ENCODE measurements at regions not wholly inside any gene's neighbourhood (a gene's known extent, or its start where the extent isn't known, plus 50 kb on each side); places are given as distances from the start of the nearest gene placed in this dataset.

DNA sequence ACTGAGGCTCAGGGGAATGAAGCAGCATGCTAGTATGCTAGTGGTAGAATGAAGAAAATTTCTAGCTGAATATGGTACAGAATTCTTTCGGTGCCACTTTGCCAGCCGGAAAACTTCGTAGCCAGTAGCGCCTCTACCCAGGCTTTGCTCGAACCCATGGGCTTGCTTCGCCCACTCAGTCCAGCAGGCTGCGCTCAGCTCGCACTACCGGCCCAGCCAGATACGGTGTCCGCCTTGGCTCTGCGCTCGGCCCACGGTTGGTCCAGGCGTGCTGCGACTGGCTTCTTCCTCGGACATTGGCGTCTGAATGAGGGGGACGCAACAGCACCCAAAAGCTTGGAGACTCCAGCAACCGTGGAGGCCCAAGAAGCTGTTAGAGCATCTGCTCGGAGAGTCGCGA lies 372.5 kb upstream of the CDH8 start:
- H3K27me3 Mint-ChIP-seq = no peaks in the 10 kb centered on the region
- H3K4me3 ChIP-seq (ENCODE audit: low read length) = no peak overlapping the region
- CTCF ChIA-PET = no interaction called here
- POLR2A ChIA-PET = no interaction called here
- no peak overlapping the region for H3K27ac Mint-ChIP-seq
- no peaks in the 10 kb centered on the region for H3K4me1 Mint-ChIP-seq
- no peaks in the 10 kb centered on the region for H3K36me3 Mint-ChIP-seq
- H3K27ac ChIP-seq (ENCODE audit: low read depth, low read length) = no peak overlapping the region
- DNase-seq = no peak
- peaks cover 4 to 18% (median 12%) of the 10 kb centered on the region in 5 donors for H3K9me3 Mint-ChIP-seq
- H3K4me1 ChIP-seq (ENCODE audit: insufficient read depth, low read length) = no peaks in the 10 kb centered on the region
- no peaks in the 10 kb centered on the region for H3K27me3 ChIP-seq (ENCODE audit: insufficient read depth, low read length, poor library complexity, severe bottlenecking)
- H3K36me3 ChIP-seq (ENCODE audit: insufficient read depth, low read length) = no peaks in the 10 kb centered on the region
- H3K4me3 Mint-ChIP-seq = no peak overlapping the region
- H3K9me3 ChIP-seq (ENCODE audit: low read length) = no peaks in the 10 kb centered on the region

DNA sequence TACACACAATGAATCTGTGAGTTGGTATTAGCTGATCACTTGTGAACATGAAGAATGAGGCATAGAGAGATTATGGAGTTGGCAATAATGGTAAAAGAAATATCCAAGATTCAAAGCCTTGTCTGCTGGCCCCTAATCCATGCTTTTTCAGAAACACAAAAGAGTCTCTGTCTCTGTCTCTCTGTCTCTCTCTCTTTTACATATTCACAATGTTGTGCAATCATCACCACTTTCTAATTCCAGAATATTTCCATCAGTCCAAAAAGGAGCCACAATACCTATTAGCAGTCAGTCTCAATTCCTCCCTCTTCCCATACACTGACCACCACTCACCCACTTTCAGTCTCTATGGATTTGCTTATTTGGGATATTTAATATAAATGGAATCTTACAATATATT lies 370.1 kb upstream of the CDH8 start:
- Mint-ChIP-seq H3K4me3 (no peak overlapping the region), H3K27ac (no peak overlapping the region), H3K9me3 (peaks cover 7 to 26% (median 16%) of the 10 kb centered on the region in 5 donors), H3K27me3 (no peaks in the 10 kb centered on the region), H3K36me3 (no peaks in the 10 kb centered on the region), H3K4me1 (no peaks in the 10 kb centered on the region)
- Histone ChIP-seq H3K27me3 (ENCODE audit: insufficient read depth, low read length, poor library complexity, severe bottlenecking) (no peaks in the 10 kb centered on the region), H3K4me1 (ENCODE audit: insufficient read depth, low read length) (no peaks in the 10 kb centered on the region), H3K36me3 (ENCODE audit: insufficient read depth, low read length) (no peaks in the 10 kb centered on the region), H3K4me3 (ENCODE audit: low read length) (no peak overlapping the region), H3K9me3 (ENCODE audit: low read length) (no peaks in the 10 kb centered on the region), H3K27ac (ENCODE audit: low read depth, low read length) (no peak overlapping the region)
- DNase-seq = no peak
- ChIA-PET POLR2A (no interaction called here), CTCF (no interaction called here)

DNA sequence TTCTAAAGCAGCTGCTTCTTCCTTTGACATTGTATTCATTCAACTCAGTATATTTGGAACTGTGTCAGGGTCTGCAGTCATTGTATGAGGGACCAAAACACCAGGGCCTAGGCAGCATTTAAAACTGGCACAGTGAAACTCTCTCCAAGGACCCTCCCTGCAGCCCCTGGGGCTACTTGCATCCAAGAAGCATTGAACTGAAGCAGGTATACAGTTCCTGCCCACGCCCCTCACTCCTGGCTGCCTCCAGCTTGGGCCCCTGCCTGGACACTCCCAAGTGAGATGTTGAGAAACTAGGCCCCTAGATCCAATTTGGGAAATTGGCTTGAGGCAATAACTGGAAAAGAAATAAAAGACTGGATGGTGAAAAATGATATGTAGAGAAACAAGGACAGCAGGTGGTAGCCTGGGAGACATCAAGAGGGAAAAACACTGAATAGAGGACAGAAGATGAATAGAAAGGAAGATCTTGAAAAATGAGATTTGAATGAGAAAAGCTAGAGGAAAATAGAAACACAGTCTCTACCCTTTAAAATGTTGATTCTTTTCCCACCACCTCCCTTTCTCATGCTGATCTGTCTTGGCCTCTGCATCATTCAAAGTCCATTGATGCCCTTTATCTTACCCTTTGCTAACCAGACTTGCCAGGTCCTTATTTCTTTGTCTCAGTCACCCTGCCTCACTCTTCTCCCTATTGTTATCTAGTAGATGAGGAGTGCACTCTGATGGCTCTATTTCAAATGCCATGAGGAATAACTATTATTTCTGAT lies 368.8 kb upstream of the CDH8 start:
- CTCF ChIA-PET = no interaction called here
- Histone ChIP-seq H3K36me3 (ENCODE audit: insufficient read depth, low read length) (no peaks in the 10 kb centered on the region), H3K4me3 (ENCODE audit: low read length) (no peak overlapping the region), H3K27me3 (ENCODE audit: insufficient read depth, low read length, poor library complexity, severe bottlenecking) (no peaks in the 10 kb centered on the region), H3K9me3 (ENCODE audit: low read length) (no peaks in the 10 kb centered on the region), H3K4me1 (ENCODE audit: insufficient read depth, low read length) (no peaks in the 10 kb centered on the region), H3K27ac (ENCODE audit: low read depth, low read length) (no peak overlapping the region)
- POLR2A ChIA-PET = no interaction called here
- no peaks in the 10 kb centered on the region for H3K36me3 Mint-ChIP-seq
- no peak for DNase-seq
- H3K4me3 Mint-ChIP-seq = no peak overlapping the region
- no peak overlapping the region for H3K27ac Mint-ChIP-seq
- no peaks in the 10 kb centered on the region for H3K27me3 Mint-ChIP-seq
- peaks cover 9 to 34% (median 12%) of the 10 kb centered on the region in 5 donors for H3K9me3 Mint-ChIP-seq
- no peaks in the 10 kb centered on the region for H3K4me1 Mint-ChIP-seq

DNA sequence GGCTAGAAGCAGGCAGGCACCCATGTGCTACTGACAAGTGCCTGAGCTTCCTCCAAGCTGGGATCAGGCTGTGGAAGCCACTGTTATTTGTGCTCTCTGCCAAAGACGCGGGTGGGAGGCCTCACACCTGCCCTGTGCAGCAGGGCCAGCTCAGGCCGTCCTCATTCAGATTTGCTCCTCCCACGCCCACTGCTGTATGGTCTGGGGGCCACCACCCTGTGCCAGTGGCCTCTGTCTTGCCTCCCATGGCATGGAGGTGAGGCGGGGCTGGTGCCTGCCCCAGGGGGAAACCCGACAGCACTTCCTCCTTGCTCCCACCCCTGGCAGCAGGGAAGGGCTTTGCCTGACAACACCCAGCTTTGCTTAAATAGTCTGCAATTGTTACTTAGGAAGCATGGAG lies 356.5 kb upstream of the CDH8 start:
- ChIA-PET POLR2A (no interaction called here), CTCF (no interaction called here)
- DNase-seq = no peak
- no peak overlapping the region for H3K4me3 Mint-ChIP-seq
- H3K36me3 Mint-ChIP-seq = no peaks in the 10 kb centered on the region
- Histone ChIP-seq H3K9me3 (ENCODE audit: low read length) (no peaks in the 10 kb centered on the region), H3K4me1 (ENCODE audit: insufficient read depth, low read length) (no peaks in the 10 kb centered on the region), H3K27ac (ENCODE audit: low read depth, low read length) (no peak overlapping the region), H3K27me3 (ENCODE audit: insufficient read depth, low read length, poor library complexity, severe bottlenecking) (no peaks in the 10 kb centered on the region), H3K36me3 (ENCODE audit: insufficient read depth, low read length) (no peaks in the 10 kb centered on the region), H3K4me3 (ENCODE audit: low read length) (no peak overlapping the region)
- peaks cover 10 to 39% (median 20%) of the 10 kb centered on the region in 5 donors for H3K9me3 Mint-ChIP-seq
- H3K27ac Mint-ChIP-seq = no peak overlapping the region
- H3K27me3 Mint-ChIP-seq = no peaks in the 10 kb centered on the region
- no peaks in the 10 kb centered on the region for H3K4me1 Mint-ChIP-seq

GRCh38 chr16:62391940-62392339 lies 355.7 kb upstream of the CDH8 start:
- no peaks in the 10 kb centered on the region for H3K36me3 Mint-ChIP-seq
- CTCF ChIA-PET = no interaction called here
- H3K27ac Mint-ChIP-seq = no peak overlapping the region
- Histone ChIP-seq H3K4me3 (ENCODE audit: low read length) (no peak overlapping the region), H3K27me3 (ENCODE audit: insufficient read depth, low read length, poor library complexity, severe bottlenecking) (no peaks in the 10 kb centered on the region), H3K36me3 (ENCODE audit: insufficient read depth, low read length) (no peaks in the 10 kb centered on the region), H3K4me1 (ENCODE audit: insufficient read depth, low read length) (no peaks in the 10 kb centered on the region), H3K27ac (ENCODE audit: low read depth, low read length) (no peak overlapping the region), H3K9me3 (ENCODE audit: low read length) (no peaks in the 10 kb centered on the region)
- no peak overlapping the region for H3K4me3 Mint-ChIP-seq
- H3K27me3 Mint-ChIP-seq = no peaks in the 10 kb centered on the region
- H3K9me3 Mint-ChIP-seq = peaks cover 13 to 37% (median 23%) of the 10 kb centered on the region in 5 donors
- H3K4me1 Mint-ChIP-seq = no peaks in the 10 kb centered on the region
- no peak for DNase-seq
- POLR2A ChIA-PET = no interaction called here

DNA sequence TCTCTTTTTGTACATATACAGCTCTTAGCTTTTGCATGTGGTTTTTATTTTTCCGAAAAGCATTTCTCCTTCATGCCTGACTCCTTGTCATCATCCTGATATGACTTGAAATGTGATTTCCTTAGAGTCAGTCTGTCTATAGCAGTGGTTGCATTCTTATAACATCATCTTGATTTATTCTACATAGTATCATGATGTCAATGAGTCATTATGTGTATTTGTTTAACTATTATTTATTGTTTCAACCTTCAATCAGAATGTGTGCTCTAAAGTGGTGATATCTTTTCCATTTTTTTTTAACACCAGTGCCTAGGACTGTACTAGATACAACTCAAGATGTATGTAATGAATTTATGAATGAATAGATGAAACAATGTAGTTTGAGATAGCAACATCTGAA lies 354.9 kb upstream of the CDH8 start:
- no peaks in the 10 kb centered on the region for H3K4me1 Mint-ChIP-seq
- DNase-seq = no peak
- no peak overlapping the region for H3K27ac Mint-ChIP-seq
- H3K9me3 Mint-ChIP-seq = peaks cover 12 to 38% (median 25%) of the 10 kb centered on the region in 5 donors
- H3K27me3 Mint-ChIP-seq = no peaks in the 10 kb centered on the region
- H3K4me3 Mint-ChIP-seq = no peak overlapping the region
- H3K27me3 ChIP-seq (ENCODE audit: insufficient read depth, low read length, poor library complexity, severe bottlenecking) = no peaks in the 10 kb centered on the region
- H3K4me1 ChIP-seq (ENCODE audit: insufficient read depth, low read length) = no peaks in the 10 kb centered on the region
- H3K36me3 Mint-ChIP-seq = no peaks in the 10 kb centered on the region
- H3K4me3 ChIP-seq (ENCODE audit: low read length) = no peak overlapping the region
- H3K27ac ChIP-seq (ENCODE audit: low read depth, low read length) = no peak overlapping the region
- ChIA-PET CTCF (no interaction called here), POLR2A (no interaction called here)
- H3K36me3 ChIP-seq (ENCODE audit: insufficient read depth, low read length) = no peaks in the 10 kb centered on the region
- H3K9me3 ChIP-seq (ENCODE audit: low read length) = no peaks in the 10 kb centered on the region

GRCh38 chr16:62390214-62390613 lies 354.0 kb upstream of the CDH8 start:
- H3K9me3 ChIP-seq (ENCODE audit: low read length) = no peaks in the 10 kb centered on the region
- H3K4me1 ChIP-seq (ENCODE audit: insufficient read depth, low read length) = no peaks in the 10 kb centered on the region
- no peak overlapping the region for H3K27ac ChIP-seq (ENCODE audit: low read depth, low read length)
- H3K27me3 Mint-ChIP-seq = no peaks in the 10 kb centered on the region
- H3K36me3 ChIP-seq (ENCODE audit: insufficient read depth, low read length) = no peaks in the 10 kb centered on the region
- ChIA-PET CTCF (no interaction called here), POLR2A (no interaction called here)
- no peaks in the 10 kb centered on the region for H3K36me3 Mint-ChIP-seq
- no peak overlapping the region for H3K4me3 Mint-ChIP-seq
- no peak for DNase-seq
- H3K4me3 ChIP-seq (ENCODE audit: low read length) = no peak overlapping the region
- no peak overlapping the region for H3K27ac Mint-ChIP-seq
- H3K9me3 Mint-ChIP-seq = peaks cover 15 to 41% (median 29%) of the 10 kb centered on the region in 5 donors
- no peaks in the 10 kb centered on the region for H3K4me1 Mint-ChIP-seq
- H3K27me3 ChIP-seq (ENCODE audit: insufficient read depth, low read length, poor library complexity, severe bottlenecking) = no peaks in the 10 kb centered on the region

DNA sequence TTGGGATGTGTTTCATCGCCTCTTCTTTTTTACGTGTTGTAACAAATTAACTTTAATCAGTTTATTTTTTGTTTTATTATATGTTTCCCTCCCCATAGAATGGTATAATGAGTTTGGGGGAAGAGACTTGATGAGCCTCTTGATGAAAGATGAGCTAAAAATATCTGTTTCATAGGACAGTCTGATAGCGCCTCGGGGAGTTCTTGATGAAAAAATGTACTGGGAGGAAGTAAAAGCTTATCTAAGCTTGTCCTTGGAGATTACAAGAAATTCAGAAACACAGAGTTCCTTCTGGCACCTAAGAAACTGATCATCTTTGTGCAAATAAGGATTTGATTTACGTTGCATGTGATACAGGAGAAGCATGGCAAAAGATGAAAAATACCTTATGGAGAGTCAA lies 350.2 kb upstream of the CDH8 start:
- H3K4me1 ChIP-seq (ENCODE audit: insufficient read depth, low read length) = no peaks in the 10 kb centered on the region
- POLR2A ChIA-PET = no interaction called here
- H3K4me1 Mint-ChIP-seq = no peaks in the 10 kb centered on the region
- no peak overlapping the region for H3K27ac Mint-ChIP-seq
- H3K9me3 Mint-ChIP-seq = peaks cover 25 to 52% (median 28%) of the 10 kb centered on the region in 5 donors
- CTCF ChIA-PET = no interaction called here
- H3K4me3 Mint-ChIP-seq = no peak overlapping the region
- H3K36me3 Mint-ChIP-seq = no peaks in the 10 kb centered on the region
- H3K27me3 Mint-ChIP-seq = no peaks in the 10 kb centered on the region
- no peaks in the 10 kb centered on the region for H3K9me3 ChIP-seq (ENCODE audit: low read length)
- no peaks in the 10 kb centered on the region for H3K36me3 ChIP-seq (ENCODE audit: insufficient read depth, low read length)
- no peaks in the 10 kb centered on the region for H3K27me3 ChIP-seq (ENCODE audit: insufficient read depth, low read length, poor library complexity, severe bottlenecking)
- H3K27ac ChIP-seq (ENCODE audit: low read depth, low read length) = no peak overlapping the region
- no peak overlapping the region for H3K4me3 ChIP-seq (ENCODE audit: low read length)
- DNase-seq = no peak

- Mint-ChIP-seq H3K27ac (no peak overlapping the region), H3K4me1 (no peaks in the 10 kb centered on the region), H3K9me3 (peaks cover 20 to 49% (median 28%) of the 10 kb centered on the region in 5 donors), H3K27me3 (no peaks in the 10 kb centered on the region), H3K36me3 (no peaks in the 10 kb centered on the region), H3K4me3 (no peak overlapping the region)
- CTCF ChIA-PET = no interaction called here
- Histone ChIP-seq H3K36me3 (ENCODE audit: insufficient read depth, low read length) (no peaks in the 10 kb centered on the region), H3K4me1 (ENCODE audit: insufficient read depth, low read length) (no peaks in the 10 kb centered on the region), H3K27ac (ENCODE audit: low read depth, low read length) (no peak overlapping the region), H3K27me3 (ENCODE audit: insufficient read depth, low read length, poor library complexity, severe bottlenecking) (no peaks in the 10 kb centered on the region), H3K9me3 (ENCODE audit: low read length) (no peaks in the 10 kb centered on the region), H3K4me3 (ENCODE audit: low read length) (no peak overlapping the region)
- POLR2A ChIA-PET = no interaction called here
- no peak for DNase-seq
These were observed 347.7 kb upstream of the CDH8 start for GRCh38 chr16:62383941-62384340.

Data from CD8-positive, alpha-beta memory T cell (primary cell).